Right lobe of liver (tissue), 4 donors: ENCODE measurements at regions not wholly inside any gene's neighbourhood (a gene's known extent, or its start where the extent isn't known, plus 50 kb on each side); places are given as distances from the start of the nearest gene placed in this dataset.

Experiments
- CTCF ChIP-seq, 4 donors: fragments of 200-600 bp in 3 of 4; fragments of 450-650 bp in 1 of 4; IDR thresholded peaks; one replicate each; pipeline versions ENCODE4 v1.5.1 to v1.8.0; 2016 to 2022; ENCODE audit warnings: antibody characterized with exemption in 4 of 4, mild to moderate bottlenecking in 2 of 4
- POLR2A ChIP-seq: fragments of 450-650 bp; IDR thresholded peaks from one replicate; pipeline ENCODE4 v1.6.1; 2017; ENCODE audit warnings: antibody characterized with exemption, mild to moderate bottlenecking
- donor health status: DM: no; HTN: no; CAD: no.
- donor health status: DM: no; HTN: no; CAD: no.
- donor health status: DM: no; HTN: yes; CAD: no.

- TF ChIP-seq CTCF (IDR thresholded peaks at IDR 0.05): no peak
- TF ChIP-seq POLR2A: no peak
Observed at GRCh38 chr5:15012061-15012460, 140.5 kb upstream of the ANKH start.
